ENCODE measurements at regions not wholly inside any gene's neighbourhood (a gene's known extent, or its start where the extent isn't known, plus 50 kb on each side); places are given as distances from the start of the nearest gene placed in this dataset.

- Histone ChIP-seq H3K36me3 (ENCODE audit: insufficient read depth) (no peaks in the 10 kb centered on the region), H3K27ac (ENCODE audit: low read depth) (no peak overlapping the region), H3K9me2 (ENCODE audit: insufficient read depth) (peaks cover 11% of the 10 kb centered on the region; the same call in 1 of the 2 replicates), H3K27me3 (ENCODE audit: insufficient read depth) (no peaks in the 10 kb centered on the region), H3K4me1 (ENCODE audit: insufficient read depth) (peaks cover 15% of the 10 kb centered on the region), H2AFZ (no peak overlapping the region), H3K4me2 (no peak overlapping the region), H3K4me3 (no peak overlapping the region), H3F3A (replicated peaks; ENCODE audit: low read depth) (no peaks in the 10 kb centered on the region), H3K79me2 (replicated peaks; ENCODE audit: insufficient read depth) (no peaks in the 10 kb centered on the region), H4K20me1 (replicated peaks; ENCODE audit: insufficient read depth) (no peaks in the 10 kb centered on the region)
- peaks cover 48% of the 10 kb centered on the region for H3K4me1 Mint-ChIP-seq
- H3K4me3 Mint-ChIP-seq: no peak overlapping the region
- peak; percentile 83 to 98 for TF ChIP-seq CTCF (conservative IDR thresholded peaks at IDR 0.05; ENCODE audit: low read depth in 2 of 2)
- no peak for TF ChIP-seq REST (IDR thresholded peaks at IDR 0.05; ENCODE audit: unreplicated experiment)
- TF ChIP-seq EZH2phosphoT487 (IDR thresholded peaks at IDR 0.05; ENCODE audit: unreplicated experiment): no peak
- no peak for TF ChIP-seq EZH2 (IDR thresholded peaks at IDR 0.05; ENCODE audit: low read depth, unreplicated experiment)
- peak; percentile 68 for DNase-seq (ENCODE audit: low spot score)
- no peak overlapping the region for H3K27ac Mint-ChIP-seq
- peaks cover 4% of the 10 kb centered on the region; the same call in 2 of the 3 replicates for H3K9me3 Mint-ChIP-seq
- H3K27me3 Mint-ChIP-seq (ENCODE audit: insufficient read depth, low read depth, poor library complexity): no peaks in the 10 kb centered on the region
- H3K36me3 Mint-ChIP-seq (ENCODE audit: low read depth): peaks cover 4% of the 10 kb centered on the region
- peak; percentile 69 for ATAC-seq
These were observed 69.7 kb upstream of the UBE3A start for GRCh38 chr15:25508369-25509002.

- Histone ChIP-seq H3K27ac (ENCODE audit: low read depth) (no peak overlapping the region), H3K4me3 (no peak overlapping the region), H3K4me2 (no peak overlapping the region), H3K79me2 (replicated peaks; ENCODE audit: insufficient read depth) (no peaks in the 10 kb centered on the region), H3K36me3 (ENCODE audit: insufficient read depth) (no peaks in the 10 kb centered on the region), H3F3A (replicated peaks; ENCODE audit: low read depth) (no peaks in the 10 kb centered on the region), H3K9me2 (ENCODE audit: insufficient read depth) (0 out of 2 replicates have a peak, but pooled peaks cover 6% of the 10 kb centered on the region), H3K4me1 (ENCODE audit: insufficient read depth) (no peaks in the 10 kb centered on the region; the same call in none of the 2 replicates), H4K20me1 (replicated peaks; ENCODE audit: insufficient read depth) (no peaks in the 10 kb centered on the region), H2AFZ (no peak overlapping the region), H3K27me3 (ENCODE audit: insufficient read depth) (no peaks in the 10 kb centered on the region)
- H3K27me3 Mint-ChIP-seq (ENCODE audit: insufficient read depth, low read depth, poor library complexity): peaks cover 3% of the 10 kb centered on the region
- no peak overlapping the region for H3K27ac Mint-ChIP-seq
- DNase-seq (ENCODE audit: low spot score) (no peak), ATAC-seq (no peak)
- H3K4me1 Mint-ChIP-seq: peaks cover 35% of the 10 kb centered on the region
- peaks cover 14% of the 10 kb centered on the region; the same call in 2 of the 3 replicates for H3K36me3 Mint-ChIP-seq (ENCODE audit: low read depth)
- H3K9me3 Mint-ChIP-seq: peaks cover 12% of the 10 kb centered on the region
- no peak overlapping the region; the same call in 2 of the 3 replicates for H3K4me3 Mint-ChIP-seq
- no peak for TF ChIP-seq ZNF114 (CRISPR knock-in tag; IDR thresholded peaks at IDR 0.05)
- TF ChIP-seq EZH2 (IDR thresholded peaks at IDR 0.05; ENCODE audit: low read depth, unreplicated experiment): no peak
- TF ChIP-seq JUNB (IDR thresholded peaks at IDR 0.05; ENCODE audit: unreplicated experiment): no peak
- no peak for TF ChIP-seq ZNF462 (CRISPR knock-in tag; IDR thresholded peaks at IDR 0.05)
- TF ChIP-seq ZNF331 (CRISPR knock-in tag; IDR thresholded peaks at IDR 0.05; ENCODE audit: low read depth): no peak
These were observed 65.5 kb upstream of the UBE3A start for GRCh38 chr15:25504307-25504706.

Data from GM23338 (cell line).